ENCODE measurements at regions not wholly inside any gene's neighbourhood (a gene's known extent, or its start where the extent isn't known, plus 50 kb on each side); places are given as distances from the start of the nearest gene placed in this dataset.

DNA sequence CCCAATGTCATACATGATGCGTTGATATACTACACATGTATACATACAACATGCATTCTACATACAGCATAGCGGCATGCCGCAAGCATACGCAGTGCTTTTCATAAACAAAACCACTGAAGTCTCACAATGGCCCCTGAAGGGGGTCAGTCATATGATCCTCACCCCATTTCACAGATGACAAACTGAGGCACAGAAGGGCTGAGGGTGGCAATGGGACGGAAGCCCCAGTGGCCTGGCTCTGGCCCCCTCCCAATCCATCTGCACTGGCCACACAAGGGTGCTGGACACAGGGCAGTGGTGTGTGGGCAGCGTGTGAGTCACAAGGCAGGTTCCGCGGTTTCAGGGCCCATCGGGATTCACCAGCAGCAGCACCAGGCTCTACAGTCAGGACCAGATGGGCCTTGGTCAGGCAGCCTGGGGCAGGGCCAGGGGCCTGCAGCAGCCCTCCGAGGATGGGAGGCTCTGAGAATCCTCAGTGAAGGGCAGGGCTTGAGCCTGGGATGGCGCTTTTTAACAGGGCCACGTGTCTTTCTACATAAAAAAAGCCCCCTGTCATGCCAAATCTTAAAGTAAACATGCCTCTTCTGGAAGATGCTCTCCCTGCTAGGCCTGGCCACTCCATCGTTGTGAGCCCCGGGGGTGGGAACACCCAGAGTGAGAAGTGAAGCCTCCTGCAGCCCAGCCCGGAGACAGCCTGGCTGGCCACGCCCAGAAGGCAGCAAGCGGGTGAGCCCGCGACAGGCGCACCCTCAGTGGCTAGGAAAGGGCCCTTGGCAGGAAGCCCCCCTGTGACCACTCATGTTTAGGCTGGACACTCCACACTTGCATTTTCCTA lies 206.5 kb downstream of the CTTN start:
- H3K27ac Mint-ChIP-seq, result no peak overlapping the region
- H3K9me3 Mint-ChIP-seq, result no peaks in the 10 kb centered on the region
- POLR2A ChIA-PET, result no interaction called here
- DNase-seq (no peak), ATAC-seq (ENCODE audit: low read depth) (no peak)
- no peak overlapping the region for H3K4me3 Mint-ChIP-seq
- peaks cover 6% of the 10 kb centered on the region for H3K27me3 Mint-ChIP-seq
- no peaks in the 10 kb centered on the region for H3K36me3 Mint-ChIP-seq
- no peaks in the 10 kb centered on the region for H3K4me1 Mint-ChIP-seq

DNA sequence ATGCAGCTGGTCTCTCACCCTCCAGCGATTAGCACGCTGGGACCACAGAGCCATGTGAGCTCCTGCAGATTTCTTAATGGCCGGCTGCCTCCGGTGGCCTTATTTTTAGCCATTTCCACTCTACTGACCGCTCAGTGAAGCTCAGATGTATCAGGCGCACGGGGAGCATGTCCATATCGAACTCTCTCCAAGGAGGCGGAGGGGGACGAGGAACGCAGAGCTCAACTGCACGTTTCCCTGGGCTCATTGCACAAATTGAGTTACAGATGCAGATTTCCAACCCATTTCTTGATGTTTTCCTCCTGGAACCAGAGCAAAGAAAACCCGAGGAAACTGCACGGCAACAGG lies 207.1 kb downstream of the CTTN start:
- Mint-ChIP-seq H3K4me3 (no peak overlapping the region), H3K27me3 (peaks cover 5% of the 10 kb centered on the region), H3K9me3 (no peaks in the 10 kb centered on the region), H3K27ac (no peak overlapping the region), H3K36me3 (no peaks in the 10 kb centered on the region), H3K4me1 (no peaks in the 10 kb centered on the region)
- ATAC-seq (ENCODE audit: low read depth), result no peak
- no peak for DNase-seq
- POLR2A ChIA-PET, result no interaction called here

DNA sequence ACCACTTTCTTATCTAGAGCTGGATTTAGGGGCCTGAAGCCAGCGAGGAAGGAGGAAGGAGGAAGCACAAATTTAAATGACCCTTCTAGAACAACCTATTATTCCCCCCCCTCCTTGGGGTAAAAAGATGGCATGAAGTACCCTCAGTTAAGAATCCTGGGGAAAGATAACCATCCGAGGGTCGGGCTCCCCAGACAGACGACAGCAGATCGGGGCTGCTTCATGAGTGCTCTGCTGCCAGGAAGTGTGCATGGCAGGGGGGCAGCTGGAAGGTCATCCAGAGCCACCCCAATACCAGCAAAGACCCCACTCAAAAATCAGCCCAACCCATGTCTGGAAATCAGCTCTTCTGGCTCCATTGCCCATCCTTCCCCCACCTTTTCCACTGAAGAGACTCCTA lies 207.5 kb downstream of the CTTN start:
- Mint-ChIP-seq H3K27me3 (peaks cover 6% of the 10 kb centered on the region), H3K4me1 (no peaks in the 10 kb centered on the region), H3K4me3 (no peak overlapping the region), H3K27ac (no peak overlapping the region), H3K9me3 (no peaks in the 10 kb centered on the region), H3K36me3 (no peaks in the 10 kb centered on the region)
- no peak for DNase-seq
- POLR2A ChIA-PET, result no interaction called here
- no peak for ATAC-seq (ENCODE audit: low read depth)

DNA sequence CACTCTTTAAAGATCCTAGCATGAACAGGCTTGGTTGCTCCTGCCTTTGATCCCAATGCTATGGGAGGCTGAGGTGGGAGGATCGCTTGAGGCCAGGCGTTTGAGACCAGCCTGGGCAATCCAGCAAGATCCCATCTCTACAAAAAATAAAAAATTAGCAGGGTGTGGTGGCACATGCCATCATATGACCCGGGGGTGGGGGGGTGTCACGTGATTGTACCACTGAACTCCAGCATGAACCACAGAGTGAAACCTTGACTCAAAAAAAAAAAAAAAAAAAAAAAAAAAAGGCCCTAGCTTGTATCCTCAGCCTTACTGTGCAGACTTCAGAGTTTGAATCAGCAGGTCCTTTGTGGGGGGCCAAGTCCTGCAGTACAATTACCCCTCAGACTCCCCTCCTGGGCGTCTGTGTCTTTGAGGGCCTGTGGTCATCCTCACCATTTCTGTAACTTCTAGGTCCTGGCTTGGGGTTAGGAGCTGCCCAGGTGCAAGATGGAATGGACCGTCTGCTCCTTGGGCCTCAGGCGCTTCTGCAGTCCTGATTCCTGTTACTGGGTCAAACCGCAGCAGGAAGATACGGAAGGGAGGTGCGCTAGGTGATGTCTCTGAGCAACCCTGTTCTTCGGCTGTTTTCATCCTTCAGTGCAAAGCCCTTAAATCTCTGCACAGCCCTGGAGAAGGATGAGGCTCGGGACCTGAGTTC lies 208.1 kb downstream of the CTTN start:
- Mint-ChIP-seq H3K27me3 (peaks cover 6% of the 10 kb centered on the region), H3K9me3 (no peaks in the 10 kb centered on the region), H3K27ac (no peak overlapping the region), H3K4me1 (no peaks in the 10 kb centered on the region), H3K4me3 (no peak overlapping the region), H3K36me3 (no peaks in the 10 kb centered on the region)
- no peak for DNase-seq
- ATAC-seq (ENCODE audit: low read depth), result no peak
- POLR2A ChIA-PET, result no interaction called here

DNA sequence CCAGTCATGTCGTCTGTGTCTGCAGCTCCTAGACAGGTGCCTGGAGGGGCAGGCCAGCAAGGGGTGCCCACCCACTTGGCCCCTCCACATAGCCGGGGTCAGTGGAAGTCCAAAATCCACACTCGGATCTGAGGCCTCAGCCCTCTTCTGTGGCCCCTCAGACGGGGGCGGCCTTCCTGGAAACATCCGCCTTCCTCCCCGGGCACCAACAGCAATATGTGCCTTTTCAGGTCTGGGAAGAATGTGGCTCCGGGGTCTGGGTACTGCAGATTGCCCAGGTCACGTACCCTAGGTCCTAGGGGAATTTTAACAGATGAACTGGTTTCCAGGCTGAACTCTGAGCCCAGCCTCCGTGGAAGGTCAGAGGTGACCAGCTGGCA lies 208.6 kb downstream of the CTTN start:
- H3K9me3 Mint-ChIP-seq, result no peaks in the 10 kb centered on the region
- DNase-seq, result no peak
- peaks cover 5% of the 10 kb centered on the region for H3K27me3 Mint-ChIP-seq
- H3K4me1 Mint-ChIP-seq, result no peaks in the 10 kb centered on the region
- H3K36me3 Mint-ChIP-seq, result no peaks in the 10 kb centered on the region
- H3K4me3 Mint-ChIP-seq, result no peak overlapping the region
- no peak overlapping the region for H3K27ac Mint-ChIP-seq
- no peak for ATAC-seq (ENCODE audit: low read depth)
- POLR2A ChIA-PET, result no interaction called here

DNA sequence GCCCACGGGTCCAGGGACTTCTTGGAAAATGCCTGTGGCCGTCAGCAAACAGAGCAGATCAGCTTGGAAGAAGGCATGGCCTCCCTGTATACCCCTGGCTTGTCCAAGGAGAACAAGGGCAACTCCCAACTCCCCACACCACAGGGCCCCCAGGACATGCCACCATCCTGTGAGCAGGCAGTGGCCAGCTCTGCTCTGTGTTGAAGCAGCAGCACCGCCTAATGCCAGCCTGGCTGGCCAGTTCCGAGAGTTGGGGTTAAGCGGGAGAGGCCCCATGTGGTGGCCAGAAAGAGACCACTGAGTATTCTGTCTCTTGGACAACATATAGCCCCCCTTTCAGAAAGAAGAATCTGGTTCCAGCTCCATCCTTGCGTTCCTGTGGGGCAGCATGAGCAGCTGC lies 209.2 kb downstream of the CTTN start:
- Mint-ChIP-seq H3K36me3 (no peaks in the 10 kb centered on the region), H3K9me3 (no peaks in the 10 kb centered on the region), H3K4me3 (no peak overlapping the region), H3K4me1 (no peaks in the 10 kb centered on the region), H3K27me3 (peaks cover 5% of the 10 kb centered on the region), H3K27ac (no peak overlapping the region)
- ATAC-seq (ENCODE audit: low read depth) (no peak), DNase-seq (no peak)
- POLR2A ChIA-PET, result interaction anchor here (0.6 kb wide), 1 partner anchor 892 kb away, joined by 3 read pairs; no protein-coding TSS in a partner anchor

DNA sequence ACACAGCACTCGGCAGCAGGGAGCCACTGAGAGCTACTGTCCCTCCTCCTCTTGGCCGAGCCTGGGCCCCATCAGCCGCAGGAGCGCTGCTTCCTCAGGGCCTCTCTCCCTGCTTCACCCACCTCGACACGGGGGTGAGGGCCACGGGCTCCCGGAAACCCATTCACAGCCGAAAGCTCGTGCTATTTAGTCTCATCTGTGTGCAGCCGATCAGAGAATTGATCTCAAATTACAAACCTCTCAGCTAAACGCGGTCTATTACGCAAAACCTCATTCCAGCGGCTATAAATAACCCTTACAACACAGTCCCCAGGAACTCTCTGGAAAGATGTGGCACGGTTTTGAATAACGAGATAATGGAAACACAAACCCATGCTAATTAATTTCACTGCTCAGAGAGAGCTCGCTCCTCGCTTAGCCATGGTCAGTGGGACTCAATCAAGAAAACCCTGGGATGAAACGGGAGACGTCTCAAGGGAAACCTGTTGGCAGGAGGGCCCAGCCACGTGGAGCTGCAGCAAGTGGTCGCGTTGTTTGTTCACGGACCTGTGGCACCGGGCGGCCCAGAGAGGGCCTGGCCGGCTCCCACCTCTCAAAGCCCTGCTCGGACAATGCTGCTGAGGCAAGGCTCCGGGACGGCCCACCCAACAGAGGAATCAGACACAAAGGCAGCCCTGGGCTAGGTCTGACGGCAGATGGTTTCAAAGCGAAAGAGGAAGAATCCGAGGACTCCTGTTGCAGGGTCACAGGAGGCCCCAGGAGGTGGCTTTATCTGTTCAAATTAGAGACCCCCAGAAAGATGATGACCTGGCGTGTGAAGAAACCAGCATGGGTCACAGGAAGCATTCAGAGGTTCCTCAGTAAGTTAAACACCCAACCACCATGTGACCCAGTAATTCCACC lies 210.5 kb downstream of the CTTN start:
- Mint-ChIP-seq H3K4me3 (no peak overlapping the region), H3K27me3 (peaks cover 5% of the 10 kb centered on the region), H3K9me3 (no peaks in the 10 kb centered on the region), H3K27ac (no peak overlapping the region), H3K36me3 (no peaks in the 10 kb centered on the region), H3K4me1 (no peaks in the 10 kb centered on the region)
- no peak for ATAC-seq (ENCODE audit: low read depth)
- POLR2A ChIA-PET, result no interaction called here
- DNase-seq, result no peak

DNA sequence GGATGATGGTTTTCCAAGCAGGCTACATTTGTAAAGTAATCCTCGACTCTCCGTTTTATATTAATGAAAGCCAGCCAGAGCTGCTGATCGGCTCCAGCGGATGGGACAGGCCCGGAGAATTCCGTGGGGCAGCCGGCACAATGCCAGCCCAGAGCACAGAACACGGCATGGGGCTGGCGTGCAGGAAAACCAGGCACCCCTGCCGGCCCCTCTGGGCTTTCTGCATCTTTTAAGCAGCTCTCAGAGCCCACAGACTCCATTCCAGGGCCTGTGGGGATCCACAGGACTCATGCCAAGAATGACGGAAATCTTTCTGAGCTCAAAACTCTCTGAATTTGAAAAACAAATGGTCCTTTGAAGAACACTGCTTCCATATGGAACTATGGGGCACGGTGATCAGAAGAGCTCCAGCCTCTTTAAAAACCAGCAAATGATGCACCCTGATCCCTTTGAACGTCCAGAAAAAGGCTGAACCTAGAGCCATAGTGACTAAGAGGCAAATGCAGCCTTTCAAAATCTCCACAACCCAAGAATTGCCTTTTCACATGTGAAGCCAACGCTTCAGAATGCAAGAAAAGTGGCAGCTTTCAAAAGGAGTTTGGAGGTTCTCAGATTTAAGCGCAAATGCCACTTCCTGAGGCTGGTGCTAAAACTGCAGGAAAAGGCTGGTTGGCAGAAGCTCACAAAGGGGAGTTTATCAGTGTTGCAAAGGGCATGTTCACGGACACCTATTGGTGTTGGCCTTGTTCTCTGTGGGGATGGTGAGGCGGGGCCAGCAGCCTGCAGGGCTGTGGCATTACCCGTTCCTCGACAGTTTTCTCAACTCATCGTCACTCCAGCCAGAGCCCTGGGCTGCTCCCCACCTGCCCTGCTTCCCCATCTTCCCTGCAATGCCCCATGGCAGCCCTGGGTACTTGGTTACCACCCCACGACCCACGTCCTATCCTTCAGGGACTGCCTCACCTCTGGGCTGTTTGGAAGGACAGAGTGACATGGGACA lies 212.5 kb downstream of the CTTN start:
- ATAC-seq (ENCODE audit: low read depth), result no peak
- peaks cover 5% of the 10 kb centered on the region for H3K27me3 Mint-ChIP-seq
- H3K4me1 Mint-ChIP-seq, result no peaks in the 10 kb centered on the region
- H3K36me3 Mint-ChIP-seq, result no peaks in the 10 kb centered on the region
- no peak overlapping the region for H3K27ac Mint-ChIP-seq
- POLR2A ChIA-PET, result no interaction called here
- no peak for DNase-seq
- no peak overlapping the region for H3K4me3 Mint-ChIP-seq
- no peaks in the 10 kb centered on the region for H3K9me3 Mint-ChIP-seq

DNA sequence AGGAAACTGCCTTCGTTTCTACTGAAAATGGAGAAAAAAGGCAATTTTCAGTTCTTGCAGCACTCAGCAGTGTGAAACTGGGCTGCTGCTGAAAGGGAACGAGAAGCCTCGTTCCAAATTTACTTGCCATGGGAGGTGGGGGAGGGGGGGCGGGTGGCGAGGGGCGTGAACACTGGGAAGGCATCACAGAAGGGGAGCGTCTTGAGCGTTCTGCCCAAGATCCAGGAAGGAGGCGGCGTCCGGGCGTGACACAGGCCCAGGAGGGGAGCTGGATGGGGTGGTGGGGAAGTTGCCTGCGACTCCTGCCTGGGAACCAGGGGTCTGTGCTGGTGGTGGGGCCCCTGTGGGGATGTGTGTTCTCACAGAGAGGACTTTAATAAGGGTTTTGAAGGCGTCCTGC lies 213.5 kb downstream of the CTTN start:
- no peak for DNase-seq
- no peaks in the 10 kb centered on the region for H3K4me1 Mint-ChIP-seq

DNA sequence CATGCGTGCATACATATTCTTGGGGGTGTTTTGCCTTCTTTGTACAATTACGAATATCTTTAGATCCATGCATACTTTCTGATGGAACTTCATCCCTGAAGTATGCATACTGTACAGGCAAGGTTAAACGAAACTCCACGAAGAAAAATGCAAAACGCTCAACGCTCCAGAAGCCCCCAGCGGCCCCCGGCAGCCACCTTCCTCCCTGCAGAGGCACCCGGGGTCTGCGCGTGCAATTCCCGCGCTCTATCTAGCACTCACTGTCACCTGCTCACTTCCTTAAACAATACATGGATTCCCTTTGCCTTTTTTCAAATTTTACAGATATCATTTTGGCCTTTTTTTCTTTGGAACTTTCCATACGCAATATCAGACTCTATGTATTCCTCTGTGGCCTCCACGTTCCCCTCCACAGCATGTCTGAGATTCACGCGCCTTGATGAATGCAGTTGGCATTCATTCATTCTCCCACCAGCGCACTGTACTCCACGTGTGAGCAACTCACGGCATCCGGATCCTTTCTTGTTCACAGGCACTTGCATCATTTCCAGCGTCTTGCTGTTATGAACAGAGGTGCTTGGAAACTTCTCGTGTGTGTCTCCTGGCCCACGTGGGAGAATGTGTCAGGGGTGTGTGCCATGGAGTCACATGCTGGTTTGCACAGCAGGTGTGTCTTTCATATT lies 214.3 kb downstream of the CTTN start:
- no peak overlapping the region for H3K27ac Mint-ChIP-seq
- POLR2A ChIA-PET, result no interaction called here
- H3K4me3 Mint-ChIP-seq, result no peak overlapping the region
- DNase-seq (no peak), ATAC-seq (ENCODE audit: low read depth) (no peak)
- H3K4me1 Mint-ChIP-seq, result no peaks in the 10 kb centered on the region
- H3K9me3 Mint-ChIP-seq, result no peaks in the 10 kb centered on the region
- H3K27me3 Mint-ChIP-seq, result peaks cover 2% of the 10 kb centered on the region
- no peaks in the 10 kb centered on the region for H3K36me3 Mint-ChIP-seq

More for the DNA sequence above, 213.5 kb downstream of the CTTN start:
- no peak for ATAC-seq (ENCODE audit: low read depth)
- POLR2A ChIA-PET, result no interaction called here
- no peaks in the 10 kb centered on the region for H3K36me3 Mint-ChIP-seq
- H3K4me3 Mint-ChIP-seq, result no peak overlapping the region
- peaks cover 2% of the 10 kb centered on the region for H3K27me3 Mint-ChIP-seq
- no peak overlapping the region for H3K27ac Mint-ChIP-seq
- H3K9me3 Mint-ChIP-seq, result no peaks in the 10 kb centered on the region

DNA sequence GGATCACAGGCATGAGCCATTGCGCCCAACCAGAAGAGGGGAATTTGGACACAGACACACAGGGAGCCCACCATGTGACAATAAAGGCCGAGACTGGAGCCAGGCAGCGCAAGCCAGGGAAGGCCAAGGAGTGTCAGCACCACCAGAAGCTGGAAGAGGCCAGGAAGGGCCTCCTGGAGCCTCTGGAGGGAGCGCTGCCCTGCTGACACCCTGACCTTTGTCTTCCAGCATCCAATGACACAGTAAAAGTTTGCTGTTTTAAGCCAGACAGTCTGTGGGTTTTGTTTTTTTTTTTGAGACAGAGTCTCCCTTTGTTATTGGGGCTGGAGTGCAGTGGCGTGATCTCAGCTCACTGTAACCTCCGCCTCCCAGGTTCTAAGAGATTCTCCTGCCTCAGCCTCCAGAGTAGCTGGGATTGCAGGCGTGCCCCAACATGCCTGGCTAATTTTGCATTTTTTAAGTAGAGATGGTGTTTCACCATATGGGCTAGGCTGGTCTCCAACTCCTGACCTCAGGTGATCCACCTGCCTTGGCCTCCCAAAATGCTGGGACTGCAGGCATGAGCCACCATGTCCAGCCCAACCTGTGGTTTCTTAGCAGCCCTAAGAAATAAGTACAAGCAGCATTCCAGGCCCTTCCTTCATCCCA lies 215.8 kb downstream of the CTTN start:
- ATAC-seq (ENCODE audit: low read depth) (no peak), DNase-seq (no peak)
- Mint-ChIP-seq H3K4me1 (no peaks in the 10 kb centered on the region), H3K4me3 (no peak overlapping the region), H3K27me3 (peaks cover 2% of the 10 kb centered on the region), H3K9me3 (no peaks in the 10 kb centered on the region), H3K36me3 (no peaks in the 10 kb centered on the region), H3K27ac (no peak overlapping the region)
- POLR2A ChIA-PET, result no interaction called here

All from activated naive CD8-positive, alpha-beta T cell treated with anti-CD3 and anti-CD28 coated beads, Interleukin-2, amount 10 ng/mL, durations not matched to agents 7 days and 5 days (primary cell).